Uterus (tissue), 3 donors: ENCODE measurements at regions not wholly inside any gene's neighbourhood (a gene's known extent, or its start where the extent isn't known, plus 50 kb on each side); places are given as distances from the start of the nearest gene placed in this dataset.
A peak's percentile ranks its signal among the peaks of the same experiment; 100 is the strongest.

Source experiments
- DNase-seq, 2 donors: peaks; one replicate each; pipeline ENCODE4 v3.0.0-alpha.2; 2019 to 2020
- H3K27ac ChIP-seq, 2 donors: fragments of 200-600 bp; sonication (generic); 1 replicate in 1 of 2; 2 replicates in 1 of 2; pipeline ENCODE4 v1.5.1; 2016 to 2018
- H3K27me3 ChIP-seq, 2 donors: fragments of 200-600 bp; sonication (generic); one replicate each; pipeline ENCODE4 v1.5.1; 2018 to 2019; ENCODE audit warnings: control low read depth in 1 of 2
- H3K36me3 ChIP-seq, 2 donors: fragments of 200-600 bp; sonication (generic); one replicate each; pipeline ENCODE4 v1.5.1; 2019; ENCODE audit warnings: control low read depth in 1 of 2
- H3K4me1 ChIP-seq, 2 donors: fragments of 200-600 bp; sonication (generic); one replicate each; pipeline ENCODE4 v1.5.1; 2018 to 2019; ENCODE audit warnings: control low read depth in 1 of 2
- H3K4me3 ChIP-seq, 2 donors: fragments of 200-600 bp; sonication (generic); 1 replicate in 1 of 2; 2 replicates in 1 of 2; pipeline ENCODE4 v1.5.1; 2018 to 2019; ENCODE audit warnings: mild to moderate bottlenecking in 1 of 2
- H3K9me3 ChIP-seq, 2 donors: fragments of 200-600 bp; sonication (generic); one replicate each; pipeline ENCODE4 v1.5.1; 2019; ENCODE audit warnings: control low read depth in 1 of 2
- POLR2A ChIP-seq, 2 donors: fragments of 450-650 bp; IDR thresholded peaks; one replicate each; pipeline ENCODE4 v1.6.1; 2016; ENCODE audit warnings: antibody characterized with exemption in 2 of 2, mild to moderate bottlenecking in 1 of 2, moderate library complexity in 1 of 2
- intact Hi-C: fragments of 100-400 bp; cut with DNase I; formaldehyde crosslinking; loops from one replicate; pipeline ENCODE4 v1.15.1; 2023; ENCODE audit warnings: low total_unique reads
- TF ChIP-seq, protein P1 (sequence below), 4 experiments: fragments of 200-600 bp in 2 of 4; fragments of 450-650 bp in 2 of 4; sonication (generic) in 2 of 4; IDR thresholded peaks; one replicate each; pipeline ENCODE4 v1.5.1; 2016 to 2019; ENCODE audit warnings: antibody characterized with exemption in 4 of 4, mild to moderate bottlenecking in 2 of 4, moderate library complexity in 1 of 4
- donor health status: DM: yes; HTN: yes; CAD: no.

GRCh38 chrX:8010105-8010504 lies 82.9 kb upstream of the PNPLA4 start:
- H3K4me3 ChIP-seq = no peak overlapping the region
- no peak for DNase-seq
- TF ChIP-seq POLR2A (IDR thresholded peaks at IDR 0.05) = no peak
- TF ChIP-seq, protein P1, sequence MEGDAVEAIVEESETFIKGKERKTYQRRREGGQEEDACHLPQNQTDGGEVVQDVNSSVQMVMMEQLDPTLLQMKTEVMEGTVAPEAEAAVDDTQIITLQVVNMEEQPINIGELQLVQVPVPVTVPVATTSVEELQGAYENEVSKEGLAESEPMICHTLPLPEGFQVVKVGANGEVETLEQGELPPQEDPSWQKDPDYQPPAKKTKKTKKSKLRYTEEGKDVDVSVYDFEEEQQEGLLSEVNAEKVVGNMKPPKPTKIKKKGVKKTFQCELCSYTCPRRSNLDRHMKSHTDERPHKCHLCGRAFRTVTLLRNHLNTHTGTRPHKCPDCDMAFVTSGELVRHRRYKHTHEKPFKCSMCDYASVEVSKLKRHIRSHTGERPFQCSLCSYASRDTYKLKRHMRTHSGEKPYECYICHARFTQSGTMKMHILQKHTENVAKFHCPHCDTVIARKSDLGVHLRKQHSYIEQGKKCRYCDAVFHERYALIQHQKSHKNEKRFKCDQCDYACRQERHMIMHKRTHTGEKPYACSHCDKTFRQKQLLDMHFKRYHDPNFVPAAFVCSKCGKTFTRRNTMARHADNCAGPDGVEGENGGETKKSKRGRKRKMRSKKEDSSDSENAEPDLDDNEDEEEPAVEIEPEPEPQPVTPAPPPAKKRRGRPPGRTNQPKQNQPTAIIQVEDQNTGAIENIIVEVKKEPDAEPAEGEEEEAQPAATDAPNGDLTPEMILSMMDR (IDR thresholded peaks at IDR 0.05) = no peak
- H3K27ac ChIP-seq = no peak overlapping the region
- H3K27me3 ChIP-seq = no peaks in the 10 kb centered on the region
- intact Hi-C loops = no loop called here
- H3K4me1 ChIP-seq = no peaks in the 10 kb centered on the region
- no peaks in the 10 kb centered on the region for H3K36me3 ChIP-seq
- no peaks in the 10 kb centered on the region for H3K9me3 ChIP-seq

DNA sequence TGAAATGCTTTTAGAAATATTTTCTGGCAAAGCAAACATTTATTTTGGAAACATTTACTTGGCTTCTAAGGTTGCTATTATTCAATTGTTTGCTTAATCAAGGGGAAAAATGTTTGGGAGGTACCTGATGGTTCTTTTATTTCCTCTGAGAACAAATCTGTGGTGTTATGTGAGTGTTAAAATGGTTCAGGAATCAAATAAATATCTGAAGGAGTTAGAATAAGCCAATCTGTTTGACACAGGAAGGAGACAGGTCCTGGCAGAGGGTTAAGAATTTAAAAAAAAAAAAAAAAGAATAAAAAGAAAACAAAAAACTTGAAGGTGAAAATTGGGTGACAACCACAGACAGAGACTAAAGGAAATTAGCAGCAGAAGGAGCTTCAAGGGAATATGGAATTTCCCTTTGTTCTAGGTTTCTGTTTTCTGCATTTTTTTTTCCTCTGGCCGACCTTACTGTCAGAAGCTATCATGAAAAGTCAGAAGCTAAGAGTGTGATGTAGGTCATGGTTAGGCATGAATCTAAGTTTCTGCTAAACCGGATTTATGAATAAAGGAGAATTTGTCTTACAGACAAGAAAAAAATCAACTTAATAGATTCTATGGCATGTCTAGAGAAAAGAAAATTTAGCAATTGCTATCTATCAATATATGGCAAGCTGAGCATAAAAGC lies 78.6 kb upstream of the PNPLA4 start:
- Histone ChIP-seq H3K4me1 (no peaks in the 10 kb centered on the region), H3K27me3 (no peaks in the 10 kb centered on the region), H3K4me3 (no peak overlapping the region), H3K9me3 (no peaks in the 10 kb centered on the region), H3K36me3 (no peaks in the 10 kb centered on the region), H3K27ac (no peak overlapping the region)
- intact Hi-C loops = no loop called here
- DNase-seq = no peak
- TF ChIP-seq POLR2A (IDR thresholded peaks at IDR 0.05) = no peak
- TF ChIP-seq, protein P1 (IDR thresholded peaks at IDR 0.05) = no peak

DNA sequence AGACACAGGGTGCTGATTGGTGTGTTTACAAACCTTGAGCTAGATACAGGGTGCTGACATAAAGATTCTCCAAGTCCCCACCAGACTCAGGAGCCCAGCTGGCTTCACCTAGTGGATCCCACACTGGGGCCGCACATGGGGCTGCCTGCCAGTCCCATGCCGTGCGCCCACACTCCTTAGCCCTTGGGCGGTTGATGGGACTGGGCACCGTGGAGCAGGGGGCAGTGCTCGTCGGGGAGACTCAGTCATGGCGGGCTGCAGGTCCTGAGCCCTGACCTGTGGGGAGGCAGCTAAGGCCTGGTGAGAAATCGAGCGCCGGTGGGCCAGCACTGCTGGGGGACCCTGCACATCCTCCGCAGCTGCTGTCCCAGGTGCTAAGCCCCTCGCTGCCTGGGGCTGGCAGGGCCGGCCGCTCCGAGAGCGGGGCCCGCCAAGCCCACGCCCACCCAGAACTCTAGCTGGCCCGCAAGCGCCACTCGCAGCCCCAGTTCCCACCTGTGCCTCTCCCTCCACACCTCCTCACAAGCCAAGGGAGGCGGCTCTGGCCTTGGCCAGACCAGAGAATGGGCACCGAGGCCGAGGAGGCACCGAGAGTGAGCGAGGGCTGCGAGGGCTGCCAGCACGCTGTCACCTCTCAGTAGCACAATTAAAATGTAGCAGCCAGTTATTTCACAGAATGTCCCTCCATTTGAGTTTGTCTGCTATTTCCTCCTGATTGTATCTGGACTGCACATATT lies 76.1 kb upstream of the PNPLA4 start:
- TF ChIP-seq, protein P1 (IDR thresholded peaks at IDR 0.05) = no peak
- TF ChIP-seq POLR2A (IDR thresholded peaks at IDR 0.05) = no peak

GRCh38 chrX:7996851-7997250 lies 69.6 kb upstream of the PNPLA4 start:
- H3K4me1 ChIP-seq = no peaks in the 10 kb centered on the region
- no peaks in the 10 kb centered on the region for H3K27me3 ChIP-seq
- TF ChIP-seq, protein P1 (IDR thresholded peaks at IDR 0.05) = no peak
- no peak for TF ChIP-seq POLR2A (IDR thresholded peaks at IDR 0.05)
- H3K9me3 ChIP-seq = no peaks in the 10 kb centered on the region
- no peaks in the 10 kb centered on the region for H3K36me3 ChIP-seq
- intact Hi-C loops = no loop called here
- H3K27ac ChIP-seq = no peak overlapping the region
- DNase-seq = no peak
- H3K4me3 ChIP-seq = no peak overlapping the region

More for the DNA sequence above, 76.1 kb upstream of the PNPLA4 start:
- Histone ChIP-seq H3K27ac (no peak overlapping the region), H3K27me3 (no peaks in the 10 kb centered on the region), H3K4me1 (no peaks in the 10 kb centered on the region), H3K4me3 (no peak overlapping the region), H3K36me3 (no peaks in the 10 kb centered on the region), H3K9me3 (no peaks in the 10 kb centered on the region)
- intact Hi-C loops = no loop called here
- no peak for DNase-seq

GRCh38 chrX:7996414-7996813 lies 69.2 kb upstream of the PNPLA4 start:
- H3K27me3 ChIP-seq = no peaks in the 10 kb centered on the region
- no peaks in the 10 kb centered on the region for H3K36me3 ChIP-seq
- intact Hi-C loops = no loop called here
- no peaks in the 10 kb centered on the region for H3K4me1 ChIP-seq
- H3K4me3 ChIP-seq = no peak overlapping the region
- no peak for TF ChIP-seq POLR2A (IDR thresholded peaks at IDR 0.05)
- TF ChIP-seq, protein P1 (IDR thresholded peaks at IDR 0.05) = peak; percentile 32 to 52 (median 42)
- H3K27ac ChIP-seq = no peak overlapping the region
- no peak for DNase-seq
- no peaks in the 10 kb centered on the region for H3K9me3 ChIP-seq
